IMR-90 (cell line): ENCODE measurements at regions not wholly inside any gene's neighbourhood (a gene's known extent, or its start where the extent isn't known, plus 50 kb on each side); places are given as distances from the start of the nearest gene placed in this dataset.

Experiments
- ATAC-seq: fragments of 200-7000 bp; cut with Tn5 transposase; 2 replicates; pipeline ENCODE4 v1.9.1; 2020; ENCODE audit warnings: low read depth, mild to moderate bottlenecking, moderate library complexity
- BruUV-seq: library from RNA; stranded (reverse); fragments of 400-500 nt; replicated peaks from 2 replicates; lab custom pipeline; 2021; lab: Mats Ljungman, UMichigan
- CTCF ChIA-PET: fragments of 300-600 bp; formaldehyde crosslinking; extraction: SDS; loops from one replicate; lab custom pipeline; 2021; ENCODE audit warnings: antibody characterized with exemption; lab: Yijun Ruan, JAX
- POLR2A ChIA-PET: fragments of 300-600 bp; sonication (Branson Sonifier 250); formaldehyde crosslinking; loops from one replicate; lab custom pipeline; 2022; ENCODE audit warnings: antibody characterized with exemption; ENCODE audit not compliant: unreplicated experiment; lab: Charles Lee
- DNase-seq: peaks from one replicate; pipeline ENCODE4 v3.0.0; 2013
- H2AFZ ChIP-seq: replicated peaks from 2 replicates; pipeline ENCODE3; 2013; ENCODE audit warnings: low read length, mild to moderate bottlenecking; ENCODE audit not compliant: poor library complexity
- H2AK5ac ChIP-seq: 2 replicates; pipeline ENCODE4 v1.6.1; 2013; ENCODE audit warnings: low read depth, low read length, inconsistent platforms
- H2AK9ac ChIP-seq: replicated peaks from 2 replicates; pipeline ENCODE3; 2013; ENCODE audit warnings: mild to moderate bottlenecking, low read depth, low read length, moderate library complexity; ENCODE audit not compliant: poor library complexity
- H2BK120ac ChIP-seq: 2 replicates; pipeline ENCODE4 v1.6.1; 2013; ENCODE audit warnings: low read depth, low read length, inconsistent platforms
- H2BK15ac ChIP-seq: 3 replicates; pipeline ENCODE4 v1.6.1; 2013; ENCODE audit warnings: low read depth, low read length, inconsistent platforms
- H2BK20ac ChIP-seq: 2 replicates; pipeline ENCODE4 v1.6.1; 2013; ENCODE audit warnings: low read depth, mild to moderate bottlenecking, inconsistent platforms, low read length, moderate library complexity
- H2BK5ac ChIP-seq: 2 replicates; pipeline ENCODE4 v1.6.1; 2013; ENCODE audit warnings: mild to moderate bottlenecking, low read depth, low read length, inconsistent platforms; ENCODE audit not compliant: poor library complexity, severe bottlenecking
- H3K14ac ChIP-seq: replicated peaks from 2 replicates; pipeline ENCODE4 v1.6.1; 2013; ENCODE audit warnings: low read depth, low read length, inconsistent platforms
- H3K18ac ChIP-seq: 2 replicates; pipeline ENCODE4 v1.6.1; 2013; ENCODE audit warnings: low read depth, low read length, control low read depth
- H3K23ac ChIP-seq: 2 replicates; pipeline ENCODE4 v1.6.1; 2013; ENCODE audit warnings: low read depth, low read length, inconsistent platforms
- H3K27ac ChIP-seq: 2 replicates; pipeline ENCODE4 v1.5.1; 2013; ENCODE audit warnings: mild to moderate bottlenecking, control low read depth, low read length; ENCODE audit not compliant: insufficient read depth
- H3K27me3 ChIP-seq: 2 replicates; pipeline ENCODE4 v1.6.1; 2013; ENCODE audit warnings: low read length; ENCODE audit not compliant: control insufficient read depth, insufficient read depth
- H3K36me3 ChIP-seq: 2 replicates; pipeline ENCODE4 v1.6.1; 2013; ENCODE audit warnings: low read length, mixed read lengths; ENCODE audit not compliant: control insufficient read depth, insufficient read depth
- H3K4ac ChIP-seq: 2 replicates; pipeline ENCODE4 v1.6.1; 2013; ENCODE audit warnings: low read depth, low read length, inconsistent platforms
- H3K4me1 ChIP-seq: 2 replicates; pipeline ENCODE4 v1.6.1; 2013; ENCODE audit warnings: low read length, mixed read lengths; ENCODE audit not compliant: control insufficient read depth, insufficient read depth
- H3K4me2 ChIP-seq: 2 replicates; pipeline ENCODE4 v1.6.1; 2013; ENCODE audit warnings: low read depth, mild to moderate bottlenecking, control low read depth, low read length, moderate library complexity
- H3K4me3 ChIP-seq: 2 replicates; pipeline ENCODE4 v1.5.1; 2013; ENCODE audit warnings: low read depth, mild to moderate bottlenecking, control low read depth, low read length, moderate library complexity; ENCODE audit not compliant: insufficient read depth
- H3K56ac ChIP-seq: 2 replicates; pipeline ENCODE4 v1.6.1; 2013; ENCODE audit warnings: low read length, inconsistent platforms; ENCODE audit not compliant: insufficient read depth; ENCODE audit errors: extremely low read depth
- H3K79me1 ChIP-seq, 2 experiments: 2 replicates each; pipeline ENCODE4 v1.6.1; 2013; ENCODE audit warnings: low read length in 2 of 2, inconsistent platforms in 1 of 2, low read depth in 1 of 2
- H3K9ac ChIP-seq: 2 replicates; pipeline ENCODE4 v1.6.1; 2013; ENCODE audit warnings: low read depth, low read length, control low read depth
- H3K9me1 ChIP-seq: 2 replicates; pipeline ENCODE4 v1.6.1; 2013; ENCODE audit warnings: low read length, inconsistent platforms; ENCODE audit not compliant: insufficient read depth
- H3K9me3 ChIP-seq: 2 replicates; pipeline ENCODE4 v1.6.1; 2013; ENCODE audit warnings: low read length; ENCODE audit not compliant: control insufficient read depth, insufficient read depth
- H4K20me1 ChIP-seq: 2 replicates; pipeline ENCODE4 v1.6.1; 2013; ENCODE audit warnings: low read length, inconsistent platforms; ENCODE audit not compliant: insufficient read depth
- H4K5ac ChIP-seq: 2 replicates; pipeline ENCODE4 v1.6.1; 2013; ENCODE audit warnings: mild to moderate bottlenecking, low read depth, low read length, control low read depth
- H4K8ac ChIP-seq, 2 experiments: 2 replicates each; pipeline ENCODE4 v1.6.1; 2013; ENCODE audit warnings: low read depth in 2 of 2, low read length in 2 of 2, control low read depth in 1 of 2, inconsistent platforms in 1 of 2
- H4K91ac ChIP-seq: 2 replicates; pipeline ENCODE4 v1.6.1; 2013; ENCODE audit warnings: low read depth, low read length, inconsistent platforms; ENCODE audit not compliant: insufficient read depth
- ELK1 ChIP-seq: fragments of 150-350 bp; IDR thresholded peaks from 2 replicates; pipeline ENCODE4 v1.6.1; 2016; ENCODE audit warnings: low read depth, mild to moderate bottlenecking, low read length, moderate library complexity, borderline replicate concordance
- MXI1 ChIP-seq: IDR thresholded peaks from 2 replicates; pipeline ENCODE4 v1.6.1; 2012; ENCODE audit warnings: low read depth, mild to moderate bottlenecking, low read length, moderate library complexity, borderline replicate concordance
- RAD21 ChIP-seq: IDR thresholded peaks from 2 replicates; pipeline ENCODE4 v1.6.1; 2012; ENCODE audit warnings: low read length, improper control_type of control experiment
- WGBS, 2 experiments: methylation state at CpG; one replicate each; pipeline versions ENCODE4 v1.1.5 to v1.1.7; 2013; ENCODE audit warnings: missing lambda C conversion rate in 2 of 2; ENCODE audit not compliant: insufficient read length in 1 of 2; ENCODE audit errors: extremely low coverage in 2 of 2; 5-methylcytosine and 5-hydroxymethylcytosine counted together
- dilution Hi-C: fragments of 300-500 bp; cut with HindIII; formaldehyde crosslinking; loops from one replicate; pipeline ENCODE4 v1.14.3; 2018; ENCODE audit warnings: low sequenced_read_pairs; ENCODE audit not compliant: unreplicated experiment
- in situ Hi-C: fragments of 300-500 bp; cut with MboI; formaldehyde crosslinking; loops from 3 replicates; pipeline ENCODE4 v1.14.3; 2019; ENCODE audit warnings: low sequenced_read_pairs, inconsistent platforms, mixed read lengths
- intact Hi-C: fragments of 100-400 bp; cut with micrococcal nuclease; formaldehyde crosslinking; loops from 2 replicates; pipeline ENCODE4 v1.10.0; 2022

GRCh38 chr15:86021281-86022264 is 58.1 kb upstream of the AGBL1 start:
- in situ Hi-C loops, result no loop called here
- no peak overlapping the region for H2BK5ac ChIP-seq
- no TSS peak for BruUV-seq
- no peak overlapping the region for H3K4me2 ChIP-seq
- no peak overlapping the region for H3K9ac ChIP-seq
- no peaks in the 10 kb centered on the region for H3K36me3 ChIP-seq
- H3K56ac ChIP-seq, result no peak overlapping the region
- H4K5ac ChIP-seq, result no peak overlapping the region
- no peak overlapping the region for H3K14ac ChIP-seq
- H3K4me3 ChIP-seq, result no peak overlapping the region
- no peaks in the 10 kb centered on the region for H4K20me1 ChIP-seq
- H4K8ac ChIP-seq, result no peak overlapping the region
- H3K9me3 ChIP-seq, result peaks cover 8% of the 10 kb centered on the region; the same call in 1 of the 2 replicates
- no peak for ATAC-seq
- H2AK9ac ChIP-seq, result no peak overlapping the region
- no peak overlapping the region for H3K27ac ChIP-seq
- 0% methylated on average over 1 of the region's 5 CpGs; no CpG with 5 or more reads in 1 of the 2 experiments for WGBS, 2 experiments
- H2BK20ac ChIP-seq, result no peak overlapping the region
- H2BK15ac ChIP-seq, result no peak overlapping the region
- no peak overlapping the region for H4K91ac ChIP-seq
- dilution Hi-C loops, result no loop called here
- H3K9me1 ChIP-seq, result no peaks in the 10 kb centered on the region
- no peak overlapping the region for H2AK5ac ChIP-seq
- intact Hi-C loops, result no loop called here
- no peaks in the 10 kb centered on the region for H3K4me1 ChIP-seq
- TF ChIP-seq MXI1, result no peak
- TF ChIP-seq ELK1, result no peak
- TF ChIP-seq RAD21, result no peak
- H2AFZ ChIP-seq, result no peak overlapping the region
- CTCF ChIA-PET, result no interaction called here
- no peak for DNase-seq
- H3K18ac ChIP-seq, result no peak overlapping the region
- no peak overlapping the region for H3K23ac ChIP-seq
- no peaks in the 10 kb centered on the region for H3K27me3 ChIP-seq
- no peak overlapping the region for H2BK120ac ChIP-seq
- H3K79me1 ChIP-seq, result no peaks in the 10 kb centered on the region
- POLR2A ChIA-PET, result no interaction called here
- H3K4ac ChIP-seq, result no peak overlapping the region
